NB4 (cell line): ENCODE measurements at regions not wholly inside any gene's neighbourhood (a gene's known extent, or its start where the extent isn't known, plus 50 kb on each side); places are given as distances from the start of the nearest gene placed in this dataset.

Source experiments
- MYC ChIP-seq: IDR thresholded peaks from 2 replicates; pipeline ENCODE4 v1.6.1; 2011; ENCODE audit warnings: low read depth, low read length
- POLR2A ChIP-seq: IDR thresholded peaks from 2 replicates; pipeline ENCODE4 v1.6.1; 2011; ENCODE audit warnings: mild to moderate bottlenecking; ENCODE audit not compliant: insufficient read length; ENCODE audit errors: extremely low read depth
- TF ChIP-seq, protein P1 (sequence below): IDR thresholded peaks from one replicate; pipeline ENCODE4 v1.5.1; 2012; ENCODE audit warnings: low read depth, low read length
- TF ChIP-seq, protein P2 (sequence below): IDR thresholded peaks from 2 replicates; pipeline ENCODE4 v1.6.1; 2011; ENCODE audit warnings: low read depth, low read length

DNA sequence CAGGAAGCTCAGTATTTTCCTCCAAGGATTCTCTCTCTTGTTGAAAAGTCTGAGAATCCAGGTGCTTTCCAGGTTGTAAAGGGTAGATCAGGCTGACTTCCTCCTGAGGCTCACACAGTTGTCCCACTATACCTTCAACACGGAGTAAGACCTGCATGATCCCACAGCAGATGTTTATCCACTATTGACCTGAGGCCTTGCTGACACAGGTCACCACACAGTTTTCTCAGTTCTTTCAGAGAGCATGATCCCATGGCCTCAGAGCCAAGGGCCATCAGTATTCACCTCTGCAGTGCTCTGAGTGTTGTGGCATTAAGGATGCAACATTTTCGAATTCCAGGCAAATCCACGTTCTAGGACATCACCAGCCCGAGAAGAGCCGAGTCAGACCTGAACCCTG lies 60.5 kb upstream of the ABCD3 start:
- TF ChIP-seq, protein P1, sequence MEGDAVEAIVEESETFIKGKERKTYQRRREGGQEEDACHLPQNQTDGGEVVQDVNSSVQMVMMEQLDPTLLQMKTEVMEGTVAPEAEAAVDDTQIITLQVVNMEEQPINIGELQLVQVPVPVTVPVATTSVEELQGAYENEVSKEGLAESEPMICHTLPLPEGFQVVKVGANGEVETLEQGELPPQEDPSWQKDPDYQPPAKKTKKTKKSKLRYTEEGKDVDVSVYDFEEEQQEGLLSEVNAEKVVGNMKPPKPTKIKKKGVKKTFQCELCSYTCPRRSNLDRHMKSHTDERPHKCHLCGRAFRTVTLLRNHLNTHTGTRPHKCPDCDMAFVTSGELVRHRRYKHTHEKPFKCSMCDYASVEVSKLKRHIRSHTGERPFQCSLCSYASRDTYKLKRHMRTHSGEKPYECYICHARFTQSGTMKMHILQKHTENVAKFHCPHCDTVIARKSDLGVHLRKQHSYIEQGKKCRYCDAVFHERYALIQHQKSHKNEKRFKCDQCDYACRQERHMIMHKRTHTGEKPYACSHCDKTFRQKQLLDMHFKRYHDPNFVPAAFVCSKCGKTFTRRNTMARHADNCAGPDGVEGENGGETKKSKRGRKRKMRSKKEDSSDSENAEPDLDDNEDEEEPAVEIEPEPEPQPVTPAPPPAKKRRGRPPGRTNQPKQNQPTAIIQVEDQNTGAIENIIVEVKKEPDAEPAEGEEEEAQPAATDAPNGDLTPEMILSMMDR, result no peak
- TF ChIP-seq MYC, result no peak
- TF ChIP-seq POLR2A, result no peak
- TF ChIP-seq, protein P2, sequence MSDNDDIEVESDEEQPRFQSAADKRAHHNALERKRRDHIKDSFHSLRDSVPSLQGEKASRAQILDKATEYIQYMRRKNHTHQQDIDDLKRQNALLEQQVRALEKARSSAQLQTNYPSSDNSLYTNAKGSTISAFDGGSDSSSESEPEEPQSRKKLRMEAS, result no peak
